ENCODE measurements at regions not wholly inside any gene's neighbourhood (a gene's known extent, or its start where the extent isn't known, plus 50 kb on each side); places are given as distances from the start of the nearest gene placed in this dataset.

DNA sequence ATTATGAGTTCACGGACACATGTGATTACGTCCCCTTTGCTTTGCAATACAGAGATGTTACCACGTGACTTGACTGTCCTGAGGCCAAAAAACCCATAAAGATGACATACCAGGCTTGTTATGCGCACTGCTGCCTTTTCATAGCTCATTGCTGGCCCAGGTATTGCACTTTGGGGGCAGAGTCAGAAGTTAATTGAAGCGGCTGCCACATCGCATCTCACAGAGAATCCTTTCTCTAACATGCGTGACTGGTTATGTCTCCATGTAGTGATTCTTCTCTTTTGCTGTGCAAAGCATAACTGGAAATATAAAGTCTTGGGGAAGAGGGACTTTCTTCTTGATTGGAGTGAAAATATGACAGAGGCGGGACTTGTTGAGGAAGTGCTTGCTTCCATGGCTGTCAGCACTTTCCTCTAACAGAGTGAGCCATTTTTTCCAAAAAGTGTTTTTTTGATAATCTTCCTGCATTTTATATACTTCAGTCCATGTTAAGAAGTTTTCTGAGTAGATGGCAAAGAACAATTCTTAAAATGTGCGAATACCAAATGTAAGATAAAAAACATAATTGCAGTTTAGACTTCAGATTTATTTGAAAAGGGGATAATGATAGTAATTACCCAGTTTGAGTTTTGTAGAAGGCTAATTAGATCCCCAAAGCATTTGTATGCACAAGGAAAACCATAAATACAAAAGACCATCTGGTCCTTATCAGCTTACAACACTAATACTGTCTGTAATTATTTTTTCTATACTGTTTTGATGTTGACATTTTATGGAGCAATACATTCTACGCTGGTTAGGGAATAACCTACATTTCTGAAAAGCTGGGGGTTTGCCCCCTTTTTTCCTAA lies 324.6 kb upstream of the MTNR1B start:
- Mint-ChIP-seq H3K4me3 (ENCODE audit: unreplicated experiment) (no peak overlapping the region), H3K36me3 (ENCODE audit: low read depth, unreplicated experiment) (no peaks in the 10 kb centered on the region), H3K9me3 (ENCODE audit: unreplicated experiment) (no peaks in the 10 kb centered on the region), H3K27ac (ENCODE audit: unreplicated experiment) (no peak overlapping the region), H3K27me3 (ENCODE audit: unreplicated experiment) (no peaks in the 10 kb centered on the region), H3K4me1 (ENCODE audit: unreplicated experiment) (peaks cover 3% of the 10 kb centered on the region)
- DNase-seq (ENCODE audit: low spot score), result no peak
- TF ChIP-seq, protein P1, sequence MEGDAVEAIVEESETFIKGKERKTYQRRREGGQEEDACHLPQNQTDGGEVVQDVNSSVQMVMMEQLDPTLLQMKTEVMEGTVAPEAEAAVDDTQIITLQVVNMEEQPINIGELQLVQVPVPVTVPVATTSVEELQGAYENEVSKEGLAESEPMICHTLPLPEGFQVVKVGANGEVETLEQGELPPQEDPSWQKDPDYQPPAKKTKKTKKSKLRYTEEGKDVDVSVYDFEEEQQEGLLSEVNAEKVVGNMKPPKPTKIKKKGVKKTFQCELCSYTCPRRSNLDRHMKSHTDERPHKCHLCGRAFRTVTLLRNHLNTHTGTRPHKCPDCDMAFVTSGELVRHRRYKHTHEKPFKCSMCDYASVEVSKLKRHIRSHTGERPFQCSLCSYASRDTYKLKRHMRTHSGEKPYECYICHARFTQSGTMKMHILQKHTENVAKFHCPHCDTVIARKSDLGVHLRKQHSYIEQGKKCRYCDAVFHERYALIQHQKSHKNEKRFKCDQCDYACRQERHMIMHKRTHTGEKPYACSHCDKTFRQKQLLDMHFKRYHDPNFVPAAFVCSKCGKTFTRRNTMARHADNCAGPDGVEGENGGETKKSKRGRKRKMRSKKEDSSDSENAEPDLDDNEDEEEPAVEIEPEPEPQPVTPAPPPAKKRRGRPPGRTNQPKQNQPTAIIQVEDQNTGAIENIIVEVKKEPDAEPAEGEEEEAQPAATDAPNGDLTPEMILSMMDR (IDR thresholded peaks at IDR 0.05; ENCODE audit: unreplicated experiment), result no peak

- H3K27me3 Mint-ChIP-seq (ENCODE audit: unreplicated experiment), result peaks cover 4% of the 10 kb centered on the region
- no peak overlapping the region for H3K27ac Mint-ChIP-seq (ENCODE audit: unreplicated experiment)
- no peak for DNase-seq (ENCODE audit: low spot score)
- H3K36me3 Mint-ChIP-seq (ENCODE audit: low read depth, unreplicated experiment), result no peaks in the 10 kb centered on the region
- TF ChIP-seq, protein P1 (IDR thresholded peaks at IDR 0.05; ENCODE audit: unreplicated experiment), result no peak
- H3K4me1 Mint-ChIP-seq (ENCODE audit: unreplicated experiment), result peaks cover 11% of the 10 kb centered on the region
- H3K9me3 Mint-ChIP-seq (ENCODE audit: unreplicated experiment), result no peaks in the 10 kb centered on the region
- H3K4me3 Mint-ChIP-seq (ENCODE audit: unreplicated experiment), result no peak overlapping the region
These were observed 318.3 kb upstream of the MTNR1B start for GRCh38 chr11:92651159-92651558.

DNA sequence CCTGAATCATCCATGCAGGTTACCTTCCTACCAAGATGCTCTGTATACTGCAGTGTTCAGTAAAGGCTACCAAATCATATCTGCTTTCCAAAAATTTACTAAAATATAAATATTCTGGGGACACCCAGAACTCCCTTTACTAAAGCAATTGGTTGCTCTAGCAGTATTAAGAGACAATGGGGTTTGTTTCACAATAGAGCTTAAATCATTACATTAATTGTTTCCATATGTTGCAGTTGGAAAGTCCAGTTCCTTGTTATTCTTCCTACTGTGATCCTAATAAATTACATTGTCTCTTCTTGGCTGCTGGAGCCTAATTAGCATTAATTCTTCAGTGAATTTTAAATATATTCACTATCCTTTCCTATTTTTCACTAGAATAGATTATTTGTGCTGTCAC lies 316.0 kb upstream of the MTNR1B start:
- no peak for DNase-seq (ENCODE audit: low spot score)
- Mint-ChIP-seq H3K27ac (ENCODE audit: unreplicated experiment) (no peak overlapping the region), H3K4me3 (ENCODE audit: unreplicated experiment) (no peak overlapping the region), H3K27me3 (ENCODE audit: unreplicated experiment) (peaks cover 6% of the 10 kb centered on the region), H3K4me1 (ENCODE audit: unreplicated experiment) (peaks cover 8% of the 10 kb centered on the region), H3K9me3 (ENCODE audit: unreplicated experiment) (no peaks in the 10 kb centered on the region), H3K36me3 (ENCODE audit: low read depth, unreplicated experiment) (no peaks in the 10 kb centered on the region)
- TF ChIP-seq, protein P1 (IDR thresholded peaks at IDR 0.05; ENCODE audit: unreplicated experiment), result no peak

GRCh38 chr11:92656783-92657182 lies 312.7 kb upstream of the MTNR1B start:
- peaks cover 8% of the 10 kb centered on the region for H3K4me1 Mint-ChIP-seq (ENCODE audit: unreplicated experiment)
- no peaks in the 10 kb centered on the region for H3K36me3 Mint-ChIP-seq (ENCODE audit: low read depth, unreplicated experiment)
- DNase-seq (ENCODE audit: low spot score), result no peak
- no peak overlapping the region for H3K27ac Mint-ChIP-seq (ENCODE audit: unreplicated experiment)
- TF ChIP-seq, protein P1 (IDR thresholded peaks at IDR 0.05; ENCODE audit: unreplicated experiment), result no peak
- H3K4me3 Mint-ChIP-seq (ENCODE audit: unreplicated experiment), result no peak overlapping the region
- no peaks in the 10 kb centered on the region for H3K9me3 Mint-ChIP-seq (ENCODE audit: unreplicated experiment)
- H3K27me3 Mint-ChIP-seq (ENCODE audit: unreplicated experiment), result peaks cover 6% of the 10 kb centered on the region

DNA sequence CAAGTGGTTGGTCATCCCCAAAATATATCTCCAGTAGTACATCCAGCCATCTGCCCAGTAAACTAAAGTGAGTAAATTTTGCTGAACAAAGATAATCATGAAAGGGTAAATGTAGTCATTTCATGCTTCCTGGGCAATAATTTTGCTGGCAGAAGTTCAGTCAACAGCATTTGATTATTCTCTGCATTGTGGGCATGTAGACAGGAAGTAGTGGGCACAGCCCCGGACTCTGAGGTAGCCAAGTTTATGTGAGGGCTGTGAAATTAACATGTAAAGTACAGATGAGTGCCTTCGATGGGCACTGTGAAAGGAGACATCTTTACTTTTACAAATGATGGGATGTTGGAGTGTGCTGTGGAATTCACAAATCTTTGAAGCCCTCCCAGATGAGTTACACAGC lies 312.2 kb upstream of the MTNR1B start:
- Mint-ChIP-seq H3K27me3 (ENCODE audit: unreplicated experiment) (peaks cover 6% of the 10 kb centered on the region), H3K27ac (ENCODE audit: unreplicated experiment) (no peak overlapping the region)
- TF ChIP-seq, protein P1 (IDR thresholded peaks at IDR 0.05; ENCODE audit: unreplicated experiment), result no peak

More for the DNA sequence above, 312.2 kb upstream of the MTNR1B start:
- H3K36me3 Mint-ChIP-seq (ENCODE audit: low read depth, unreplicated experiment), result no peaks in the 10 kb centered on the region
- DNase-seq (ENCODE audit: low spot score), result no peak
- H3K9me3 Mint-ChIP-seq (ENCODE audit: unreplicated experiment), result no peaks in the 10 kb centered on the region
- no peak overlapping the region for H3K4me3 Mint-ChIP-seq (ENCODE audit: unreplicated experiment)
- H3K4me1 Mint-ChIP-seq (ENCODE audit: unreplicated experiment), result peaks cover 8% of the 10 kb centered on the region

Data from endothelial cell (in vitro differentiated cells).